Bronchial epithelial cell (primary cell): ENCODE measurements at regions not wholly inside any gene's neighbourhood (a gene's known extent, or its start where the extent isn't known, plus 50 kb on each side); places are given as distances from the start of the nearest gene placed in this dataset.

Experiments
- DNase-seq: peaks from one replicate; pipeline ENCODE4 v3.0.0-alpha.2; 2010; ENCODE audit warnings: low read depth
- FAIRE-seq: peaks from 2 replicates; lab custom pipeline; 2011; peaks lifted over from hg19 to GRCh38; lab: Jason Lieb, UNC
- H3K27me3 ChIP-seq: 2 replicates; pipeline ENCODE4 v1.5.1; 2011; ENCODE audit warnings: low read length; ENCODE audit not compliant: control insufficient read depth, insufficient read depth
- H3K36me3 ChIP-seq: 2 replicates; pipeline ENCODE4 v1.5.1; 2011; ENCODE audit warnings: low read length; ENCODE audit not compliant: control insufficient read depth, insufficient read depth
- H3K4me3 ChIP-seq: 2 replicates; pipeline ENCODE4 v1.5.1; 2011; ENCODE audit warnings: mild to moderate bottlenecking, low read depth, low read length, control low read depth
- TF ChIP-seq, protein P1 (sequence below): IDR thresholded peaks from 2 replicates; pipeline ENCODE4 v1.5.1; 2011; ENCODE audit warnings: mild to moderate bottlenecking, moderate library complexity, low read length, control low read depth, inconsistent platforms; ENCODE audit not compliant: insufficient read depth, severe bottlenecking

DNA sequence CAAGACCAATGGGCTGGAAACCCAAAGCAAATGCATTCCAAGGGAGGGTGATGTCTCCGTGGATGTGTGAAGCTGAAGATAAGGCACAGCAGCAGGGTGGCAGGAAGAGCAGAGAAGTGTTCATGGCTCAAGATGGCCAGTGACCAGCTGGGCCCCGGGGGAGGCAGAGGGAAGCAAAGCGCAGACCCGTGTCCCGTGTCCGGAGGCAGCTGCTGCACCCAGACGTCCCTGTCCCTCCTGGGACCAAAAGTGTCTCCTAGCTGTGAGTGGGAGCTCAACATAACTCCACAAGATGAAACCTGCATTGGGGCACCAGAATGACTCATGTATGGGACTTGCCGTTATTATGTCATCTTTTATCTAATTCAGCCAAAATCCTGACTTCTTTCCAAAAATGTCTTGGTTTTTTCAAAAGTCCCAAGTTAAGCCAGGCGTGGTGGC is 118.2 kb downstream of the RIPK4 start:
- peak; percentile 82 for DNase-seq

DNA sequence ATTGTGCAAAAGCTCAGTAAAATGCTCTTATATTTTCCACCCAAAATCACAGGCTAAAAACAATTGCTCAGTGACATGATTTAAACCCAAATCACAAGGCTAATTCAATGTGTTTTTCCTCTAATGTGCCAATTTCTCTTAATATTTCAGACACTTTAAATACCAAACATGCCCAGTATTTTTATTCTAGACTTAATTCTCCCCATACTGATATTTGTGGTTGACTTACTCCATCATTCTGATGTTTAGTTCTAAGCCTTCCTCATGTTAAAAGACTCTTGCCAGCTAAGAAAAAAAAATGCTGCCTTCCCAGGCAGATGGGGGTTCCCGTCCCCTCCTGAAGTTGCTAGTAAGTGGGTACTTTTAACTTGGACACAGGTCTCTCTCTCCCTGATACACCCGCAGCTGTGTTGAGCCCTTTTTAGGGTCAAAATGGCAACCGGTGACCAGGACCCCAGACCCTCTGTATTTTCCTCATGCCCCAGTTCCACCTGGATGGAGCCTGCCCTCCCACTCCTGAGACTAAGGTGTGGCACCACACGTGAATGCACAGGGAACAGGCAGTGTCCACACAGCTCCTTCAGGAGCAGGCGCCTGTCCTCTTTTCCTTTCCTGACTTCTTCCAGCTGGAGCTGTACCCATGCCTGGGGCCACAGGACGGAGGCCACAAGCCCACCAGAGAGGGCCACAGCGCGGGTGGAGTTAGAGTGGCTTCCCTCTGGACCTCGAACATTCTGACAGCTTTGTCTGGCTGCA is 118.9 kb downstream of the RIPK4 start:
- no peak for DNase-seq
- Histone ChIP-seq H3K4me3 (no peak overlapping the region), H3K27me3 (no peaks in the 10 kb centered on the region), H3K36me3 (no peaks in the 10 kb centered on the region)
- TF ChIP-seq, protein P1, sequence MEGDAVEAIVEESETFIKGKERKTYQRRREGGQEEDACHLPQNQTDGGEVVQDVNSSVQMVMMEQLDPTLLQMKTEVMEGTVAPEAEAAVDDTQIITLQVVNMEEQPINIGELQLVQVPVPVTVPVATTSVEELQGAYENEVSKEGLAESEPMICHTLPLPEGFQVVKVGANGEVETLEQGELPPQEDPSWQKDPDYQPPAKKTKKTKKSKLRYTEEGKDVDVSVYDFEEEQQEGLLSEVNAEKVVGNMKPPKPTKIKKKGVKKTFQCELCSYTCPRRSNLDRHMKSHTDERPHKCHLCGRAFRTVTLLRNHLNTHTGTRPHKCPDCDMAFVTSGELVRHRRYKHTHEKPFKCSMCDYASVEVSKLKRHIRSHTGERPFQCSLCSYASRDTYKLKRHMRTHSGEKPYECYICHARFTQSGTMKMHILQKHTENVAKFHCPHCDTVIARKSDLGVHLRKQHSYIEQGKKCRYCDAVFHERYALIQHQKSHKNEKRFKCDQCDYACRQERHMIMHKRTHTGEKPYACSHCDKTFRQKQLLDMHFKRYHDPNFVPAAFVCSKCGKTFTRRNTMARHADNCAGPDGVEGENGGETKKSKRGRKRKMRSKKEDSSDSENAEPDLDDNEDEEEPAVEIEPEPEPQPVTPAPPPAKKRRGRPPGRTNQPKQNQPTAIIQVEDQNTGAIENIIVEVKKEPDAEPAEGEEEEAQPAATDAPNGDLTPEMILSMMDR = no peak
- no peak for FAIRE-seq

More for the DNA sequence above, 118.2 kb downstream of the RIPK4 start:
- no peaks in the 10 kb centered on the region for H3K36me3 ChIP-seq
- H3K4me3 ChIP-seq = no peak overlapping the region
- TF ChIP-seq, protein P1 = no peak
- H3K27me3 ChIP-seq = no peaks in the 10 kb centered on the region
- FAIRE-seq = no peak

DNA sequence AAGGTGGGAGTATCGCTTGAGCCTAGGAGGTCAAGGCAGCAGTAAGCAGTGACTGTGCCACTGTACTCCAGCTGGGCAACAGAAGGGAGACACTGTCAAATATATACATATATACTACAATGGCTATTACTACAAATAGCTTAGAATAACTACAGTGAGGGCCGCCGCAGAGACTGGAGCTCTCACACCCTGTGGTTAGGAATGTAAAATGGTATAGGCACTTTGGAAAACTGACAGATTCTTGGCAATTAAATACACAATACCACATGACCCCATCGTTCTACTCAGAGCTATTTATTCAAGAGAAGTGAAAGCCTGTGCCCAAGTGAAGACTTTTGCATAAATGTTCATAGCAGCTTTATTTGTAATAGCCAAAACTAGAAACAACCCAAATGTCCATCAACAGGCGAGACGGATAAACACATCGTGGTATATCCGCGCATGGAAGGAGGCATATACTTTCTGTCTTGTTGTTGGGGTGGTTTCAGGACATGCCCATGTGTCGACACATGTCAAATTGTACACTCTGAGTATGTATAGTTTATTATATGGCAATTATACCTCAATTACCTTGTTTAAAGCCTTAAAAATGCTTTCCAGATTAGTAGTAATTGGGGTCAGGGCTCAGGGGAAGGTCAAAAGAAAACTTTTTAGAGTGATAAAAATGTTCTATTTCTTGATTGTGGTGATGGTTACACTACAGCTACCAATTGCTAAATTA is 123.4 kb downstream of the RIPK4 start:
- Histone ChIP-seq H3K4me3 (no peak overlapping the region), H3K27me3 (no peaks in the 10 kb centered on the region), H3K36me3 (no peaks in the 10 kb centered on the region)
- no peak for FAIRE-seq
- TF ChIP-seq, protein P1 = no peak
- no peak for DNase-seq

- peak; percentile 62 for FAIRE-seq
- DNase-seq = peak; percentile 89
- TF ChIP-seq, protein P1 = no peak
- no peaks in the 10 kb centered on the region for H3K36me3 ChIP-seq
- H3K4me3 ChIP-seq = no peak overlapping the region
- no peaks in the 10 kb centered on the region for H3K27me3 ChIP-seq
Observed at GRCh38 chr21:41641821-41642701, 124.8 kb downstream of the RIPK4 start.

- no peak overlapping the region for H3K4me3 ChIP-seq
- no peaks in the 10 kb centered on the region for H3K36me3 ChIP-seq
- FAIRE-seq = no peak
- TF ChIP-seq, protein P1 = no peak
- no peaks in the 10 kb centered on the region for H3K27me3 ChIP-seq
- DNase-seq = no peak
Observed at GRCh38 chr21:41641510-41641815, 125.4 kb downstream of the RIPK4 start.
